Naive thymus-derived CD8-positive, alpha-beta T cell (primary cell): ENCODE measurements at regions not wholly inside any gene's neighbourhood (a gene's known extent, or its start where the extent isn't known, plus 50 kb on each side); places are given as distances from the start of the nearest gene placed in this dataset.

Source experiments
- ATAC-seq, 2 donors: fragments of 150-1000 bp; cut with Tn5 transposase in 1 of 2; sonication (Bioruptor Pico), chemical (Tn5 transposase) in 1 of 2; 1 replicate in 1 of 2; 2 replicates in 1 of 2; pipeline ENCODE4 v1.10.0; 2021; ENCODE audit warnings: mild to moderate bottlenecking in 2 of 2, moderate library complexity in 2 of 2
- POLR2A ChIA-PET: fragments of 350-600 bp; sonication (Branson Sonifier 250); formaldehyde crosslinking; loops from one replicate; lab custom pipeline; 2021; ENCODE audit warnings: antibody characterized with exemption; lab: Charles Lee
- DNase-seq, 10 donors: peaks; one replicate each; pipeline versions ENCODE4 v3.0.0 to v3.0.0-alpha.2; 2020 to 2022
- H3K27ac Mint-ChIP-seq, 10 donors: one replicate each; pipeline ENCODE4 v1.8.0; 2020 to 2022; ENCODE audit warnings: mild to moderate bottlenecking in 10 of 10, mixed read lengths in 10 of 10, moderate library complexity in 4 of 10, inconsistent platforms in 1 of 10
- H3K27me3 Mint-ChIP-seq, 5 donors: one replicate each; pipeline ENCODE4 v1.8.0; 2021 to 2022; ENCODE audit warnings: mixed read lengths in 5 of 5
- H3K36me3 Mint-ChIP-seq, 3 donors: one replicate each; pipeline ENCODE4 v1.8.0; 2020 to 2022; ENCODE audit warnings: mixed read lengths in 3 of 3, mild to moderate bottlenecking in 2 of 3, inconsistent platforms in 1 of 3
- H3K4me1 Mint-ChIP-seq, 4 donors: one replicate each; pipeline ENCODE4 v1.8.0; 2021 to 2022; ENCODE audit warnings: mixed read lengths in 4 of 4
- H3K4me3 Mint-ChIP-seq, 10 donors: one replicate each; pipeline ENCODE4 v1.8.0; 2020 to 2022; ENCODE audit warnings: mild to moderate bottlenecking in 10 of 10, mixed read lengths in 10 of 10, moderate library complexity in 6 of 10, inconsistent platforms in 1 of 10
- H3K9me3 Mint-ChIP-seq, 9 donors: one replicate each; pipeline ENCODE4 v1.8.0; 2020 to 2022; ENCODE audit warnings: mixed read lengths in 9 of 9, mild to moderate bottlenecking in 3 of 9, inconsistent platforms in 1 of 9, moderate library complexity in 1 of 9
- microRNA-seq: library from miRNA; unstranded; fragments of <30 nt; microRNA quantifications from one replicate; pipeline ENCODE4 v1.2.0, GENCODE V29; 2022; ENCODE audit warnings: borderline microRNAs expressed

DNA sequence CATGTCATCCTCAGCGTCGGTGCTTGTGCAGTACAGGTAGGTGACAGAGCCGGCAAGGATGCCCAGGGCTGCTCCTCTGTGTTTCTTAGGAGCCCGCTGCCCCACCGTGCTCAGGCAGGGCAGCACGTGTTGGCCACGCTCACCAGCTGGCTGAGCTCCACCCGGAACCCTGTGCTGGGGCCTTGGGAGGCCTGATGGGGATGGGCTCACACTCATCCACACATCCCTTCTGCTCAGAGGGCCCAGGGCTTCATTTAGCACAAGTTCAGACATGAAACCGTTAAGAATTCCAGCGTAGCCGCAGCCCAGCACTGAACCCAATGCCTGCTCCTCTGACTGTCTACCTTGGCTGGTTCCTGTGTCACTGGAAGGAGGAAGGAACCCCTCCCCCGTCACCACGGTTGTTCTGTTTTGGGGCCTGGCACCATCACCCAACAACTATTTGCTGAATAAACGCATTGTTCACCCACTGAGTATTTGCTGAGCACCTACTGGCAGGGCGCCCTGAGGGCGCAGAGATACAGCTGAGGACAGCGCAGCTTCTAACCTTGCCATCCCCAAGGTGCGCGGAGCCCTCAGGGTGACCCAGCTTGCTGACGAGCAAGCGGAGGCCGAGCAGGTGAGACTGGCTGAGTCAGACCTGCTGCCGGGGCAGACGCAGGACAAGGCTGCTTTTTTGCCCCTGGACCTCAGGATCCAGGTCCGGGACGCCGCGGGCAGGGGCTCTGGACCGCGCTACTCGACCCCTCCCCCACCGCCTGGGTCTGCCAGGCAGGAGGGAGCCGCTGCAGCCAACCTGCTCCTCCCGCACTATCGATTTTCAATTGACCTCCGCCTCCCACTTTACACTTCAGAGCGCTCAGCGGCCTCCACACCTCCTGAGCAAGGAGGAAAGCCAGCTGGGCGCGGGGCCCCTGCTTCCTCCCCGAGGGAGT, 50.6 kb upstream of the RET start:
- POLR2A ChIA-PET, result no interaction called here
- H3K27me3 Mint-ChIP-seq, result peaks cover 0 to 11% (median 9%) of the 10 kb centered on the region in 5 donors
- H3K4me3 Mint-ChIP-seq, result no peak overlapping the region
- DNase-seq (no peak), ATAC-seq (no peak)
- H3K4me1 Mint-ChIP-seq, result no peaks in the 10 kb centered on the region
- peaks cover 0 to 16% (median 7%) of the 10 kb centered on the region in 9 donors for H3K9me3 Mint-ChIP-seq
- no peak overlapping the region for H3K27ac Mint-ChIP-seq
- H3K36me3 Mint-ChIP-seq, result peaks cover 0 to 13% (median 0%) of the 10 kb centered on the region in 3 donors

Small RNAs in the stretch of these regions (microRNA-seq; reads per million reads assigned to microRNA genes)
- 2.7 reads per million for gene MIR5100
